8988T (cell line): ENCODE measurements at regions not wholly inside any gene's neighbourhood (a gene's known extent, or its start where the extent isn't known, plus 50 kb on each side); places are given as distances from the start of the nearest gene placed in this dataset.

Experiments
- DNase-seq: peaks from one replicate; pipeline ENCODE4 v3.0.0; 2011

DNA sequence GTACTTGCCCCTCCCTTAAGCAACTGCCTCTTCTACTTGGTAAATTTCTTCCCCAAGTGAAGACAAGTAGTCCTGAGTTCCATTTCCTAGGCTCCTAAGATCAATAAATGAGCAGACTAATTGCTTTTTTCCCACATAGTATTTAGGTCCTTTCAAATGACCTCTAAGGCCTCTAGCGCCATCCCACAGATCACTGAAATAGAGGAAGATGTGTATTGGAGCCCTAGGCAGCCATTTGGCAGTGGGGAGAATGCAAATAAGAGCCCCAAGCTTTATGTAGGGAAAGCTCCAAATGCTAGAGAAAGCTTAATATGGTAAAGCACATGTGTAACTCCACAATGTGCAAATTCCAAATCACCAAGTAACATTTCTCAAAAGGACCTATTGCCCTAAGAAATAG, 316.5 kb upstream of the PHF14 start:
- no peak for DNase-seq

DNA sequence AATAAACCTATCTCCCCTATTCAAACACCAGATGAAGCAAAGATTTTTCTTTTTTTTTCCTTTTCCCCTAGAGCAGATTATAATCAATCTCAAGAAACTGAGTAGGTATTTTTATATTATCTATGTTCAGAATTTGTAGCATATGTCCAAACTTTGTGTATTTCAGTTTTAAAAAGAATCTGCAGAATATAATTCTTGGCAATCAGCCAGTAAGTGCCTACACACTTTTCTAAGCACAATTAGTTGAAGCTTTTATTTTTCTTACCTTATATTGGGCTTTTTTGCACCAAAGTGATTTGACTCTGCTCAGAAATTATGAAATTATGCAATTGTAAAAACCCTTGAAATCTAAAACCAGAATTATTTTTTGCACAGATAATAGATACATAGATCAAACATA, 315.8 kb upstream of the PHF14 start:
- no peak for DNase-seq

DNA sequence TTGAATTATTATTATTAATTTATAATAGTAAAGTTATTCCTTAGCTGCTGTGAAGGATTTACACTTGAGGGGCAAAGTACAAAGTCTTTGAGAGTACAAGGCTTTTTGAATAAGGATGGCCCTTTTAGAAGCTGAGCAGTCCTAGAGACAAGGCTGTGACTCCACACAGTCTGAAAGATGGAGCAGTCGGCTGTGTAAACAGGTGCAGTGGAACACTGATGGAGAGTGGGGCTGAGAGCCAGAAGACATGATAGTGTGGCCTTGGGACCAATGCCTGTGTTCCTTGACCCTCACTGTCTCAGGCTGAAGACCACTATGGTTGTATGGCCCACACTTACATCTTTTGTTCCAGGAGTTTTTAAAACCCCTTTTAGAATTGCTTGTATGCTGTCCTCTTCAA, 311.2 kb upstream of the PHF14 start:
- no peak for DNase-seq

DNA sequence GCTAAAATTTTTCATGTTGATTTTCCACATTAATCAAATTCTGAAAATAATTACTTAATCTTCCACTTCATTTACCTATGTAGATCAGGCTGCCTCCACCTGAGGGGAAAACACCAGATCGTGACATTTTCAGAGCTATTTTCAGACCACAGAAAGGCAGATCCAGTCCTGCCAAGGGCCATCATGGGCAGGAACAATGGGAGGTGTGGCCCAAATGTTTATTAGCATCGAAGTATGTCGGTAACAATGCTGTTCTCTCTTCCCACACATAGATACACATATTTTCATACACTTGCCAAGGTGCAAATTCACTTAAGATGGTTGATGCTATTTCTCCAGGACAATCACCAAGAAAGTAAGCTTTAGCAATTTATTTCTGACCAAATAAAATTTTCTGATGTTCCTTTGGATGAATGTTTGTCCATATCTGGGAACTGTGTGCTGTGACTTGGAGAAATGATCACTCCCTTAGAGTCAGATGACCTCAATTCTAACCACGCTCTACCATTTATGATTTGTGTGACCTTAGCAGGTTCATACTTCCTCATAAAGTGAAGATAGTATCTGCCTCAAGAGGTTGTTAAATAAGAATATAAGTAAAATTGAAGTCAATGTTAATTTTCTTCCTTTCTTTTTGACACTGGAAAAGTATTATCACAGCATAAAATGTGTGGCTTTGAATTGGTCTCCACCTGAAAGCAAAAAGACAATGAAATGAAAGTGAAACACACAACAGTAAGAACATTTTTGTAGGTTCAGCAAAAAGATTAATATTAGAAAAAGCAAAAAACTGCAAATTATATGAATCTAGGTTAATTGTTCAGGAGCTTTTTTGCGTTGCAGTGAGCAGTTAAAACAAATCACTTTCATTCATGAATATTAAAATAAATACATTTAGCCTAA, 310.4 kb upstream of the PHF14 start:
- no peak for DNase-seq

DNA sequence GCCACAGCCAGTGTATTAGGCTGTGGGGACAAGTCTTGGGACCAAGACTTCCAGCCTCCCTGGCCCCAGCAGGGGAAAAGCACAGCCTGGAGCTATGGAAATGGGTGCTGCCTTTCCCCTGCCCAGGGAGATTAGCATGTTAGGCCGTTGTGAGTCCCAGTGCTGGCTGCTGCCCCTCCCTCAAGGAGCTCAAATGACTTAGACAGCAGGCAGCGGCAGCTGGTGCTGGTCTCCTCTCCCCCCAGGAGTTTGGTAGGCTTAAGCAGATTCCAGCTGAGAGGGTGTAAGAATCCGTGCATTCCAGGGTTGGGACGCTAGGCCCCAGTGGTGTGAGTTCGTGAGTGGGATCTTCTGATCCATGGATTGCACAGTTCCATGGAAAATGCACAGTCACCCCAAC, 301.5 kb upstream of the PHF14 start:
- DNase-seq = no peak

DNA sequence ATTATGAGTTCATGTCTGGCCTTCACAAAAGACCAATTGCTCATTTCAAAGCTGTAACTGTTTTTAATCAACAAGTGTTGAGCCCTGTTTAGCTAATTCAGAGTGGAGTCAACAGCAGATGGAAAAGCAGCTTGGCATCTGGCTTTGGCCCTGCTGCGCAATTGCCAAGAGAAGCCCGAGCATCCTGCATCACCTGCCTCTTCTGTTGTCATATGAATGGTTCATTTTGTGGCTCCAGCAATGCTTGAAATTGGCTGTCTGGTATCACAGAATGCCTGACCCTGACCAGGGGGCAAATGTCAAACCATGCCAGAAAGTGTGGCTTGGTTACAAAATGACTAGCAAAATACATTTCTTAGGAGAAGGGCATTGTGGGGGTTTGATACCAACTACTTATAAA, 296.5 kb upstream of the PHF14 start:
- DNase-seq = no peak

DNA sequence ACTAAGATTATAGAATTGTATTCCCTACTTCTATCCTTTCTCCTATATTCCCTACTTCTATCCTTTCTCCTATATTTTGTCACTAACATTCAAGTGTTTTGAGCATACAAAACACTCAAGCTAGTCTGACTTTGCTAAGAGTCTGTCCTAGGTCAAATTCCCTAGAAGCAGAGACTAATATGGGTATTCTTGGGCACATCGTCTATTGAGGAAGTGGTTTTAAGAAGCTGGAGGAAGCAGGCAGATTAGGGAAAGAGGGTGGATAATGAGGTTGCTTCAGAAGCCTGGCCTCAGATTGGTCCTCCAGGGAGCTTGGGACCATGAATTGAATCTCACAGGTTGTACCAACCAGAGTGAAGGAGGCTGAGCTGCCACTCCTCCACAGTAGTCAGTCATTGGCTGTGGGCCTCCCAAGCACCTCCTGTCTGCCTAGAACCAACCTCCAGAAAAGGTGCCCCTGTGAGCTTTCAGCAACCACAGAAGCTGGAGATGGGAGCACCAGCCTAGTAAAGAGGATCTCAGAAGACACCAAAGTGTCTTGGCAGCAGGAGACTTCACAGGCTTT, 295.9 kb upstream of the PHF14 start:
- no peak for DNase-seq

DNA sequence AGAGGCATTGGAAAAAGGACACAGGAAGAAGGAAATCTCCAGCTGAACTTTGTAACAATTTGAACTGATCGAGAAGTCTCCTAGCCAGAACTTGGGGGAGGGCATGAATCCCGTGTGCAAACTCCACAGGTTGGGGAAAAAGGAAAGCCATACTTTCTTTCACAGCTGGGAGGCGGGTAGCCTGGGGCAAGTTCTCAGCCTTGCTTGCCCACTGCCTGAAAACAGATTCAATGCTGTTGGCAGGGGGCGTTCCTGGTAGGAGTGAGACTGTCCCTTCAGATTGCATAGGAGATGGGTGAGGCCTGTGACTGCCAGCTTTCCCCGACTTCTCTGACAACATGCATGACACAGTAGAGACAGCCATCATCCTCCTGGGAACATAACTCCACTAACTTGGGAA, 289.1 kb upstream of the PHF14 start:
- no peak for DNase-seq

DNA sequence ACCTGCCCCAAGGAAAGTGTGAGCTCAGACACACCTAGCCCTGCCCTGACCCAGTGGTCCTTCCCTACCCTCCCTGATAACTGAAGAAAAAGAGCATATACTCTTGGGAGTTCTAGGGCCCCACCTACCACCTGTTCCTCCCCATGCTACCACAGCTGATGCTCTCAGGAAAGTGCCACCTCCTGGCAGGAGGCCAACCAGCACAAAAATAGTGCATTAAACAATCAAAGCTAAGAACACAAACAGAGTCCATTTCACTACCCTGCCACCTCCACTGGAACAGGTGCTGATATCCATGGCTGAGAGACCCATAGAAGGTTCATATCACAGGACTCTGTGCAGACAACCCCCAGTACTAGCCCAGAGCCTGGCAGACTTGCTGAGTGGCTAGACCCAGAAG, 288.6 kb upstream of the PHF14 start:
- no peak for DNase-seq

DNA sequence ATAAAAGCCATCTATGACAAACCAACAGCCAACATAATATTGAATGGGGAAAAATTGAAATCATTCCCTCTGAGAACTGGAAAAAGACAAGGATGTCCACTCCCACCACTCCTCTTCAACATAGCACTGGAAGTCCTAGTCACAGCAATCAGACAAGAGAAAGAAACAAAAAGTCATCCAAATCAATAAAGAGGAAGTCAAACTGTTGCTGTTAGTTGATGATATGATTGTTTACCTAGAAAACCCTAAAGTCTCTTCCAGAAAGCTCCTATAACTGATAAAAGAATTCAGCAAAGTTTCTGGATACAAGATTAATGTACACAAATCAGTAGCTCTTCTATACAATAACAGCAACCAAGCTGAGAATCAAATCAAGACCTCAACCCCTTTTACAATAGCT, 285.1 kb upstream of the PHF14 start:
- no peak for DNase-seq

DNA sequence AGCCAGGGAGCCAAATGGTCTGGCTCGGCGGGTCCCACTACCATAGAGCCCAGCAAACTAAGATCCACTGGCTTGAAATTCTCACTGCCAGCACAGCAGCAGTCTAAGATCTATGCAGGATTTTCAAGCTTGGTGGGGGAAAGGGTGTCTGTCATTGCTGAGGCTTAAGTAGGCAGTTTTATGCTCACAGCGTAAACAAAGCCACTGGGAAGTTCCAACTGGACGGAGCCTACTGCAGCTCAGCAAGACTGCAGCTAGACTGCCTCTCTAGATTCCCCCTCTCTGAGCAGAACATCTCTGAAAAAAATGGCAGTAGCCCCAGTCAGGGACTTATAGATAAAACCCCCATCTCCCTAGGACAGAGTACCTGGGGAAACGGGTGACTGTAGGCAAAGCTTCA, 277.6 kb upstream of the PHF14 start:
- no peak for DNase-seq

DNA sequence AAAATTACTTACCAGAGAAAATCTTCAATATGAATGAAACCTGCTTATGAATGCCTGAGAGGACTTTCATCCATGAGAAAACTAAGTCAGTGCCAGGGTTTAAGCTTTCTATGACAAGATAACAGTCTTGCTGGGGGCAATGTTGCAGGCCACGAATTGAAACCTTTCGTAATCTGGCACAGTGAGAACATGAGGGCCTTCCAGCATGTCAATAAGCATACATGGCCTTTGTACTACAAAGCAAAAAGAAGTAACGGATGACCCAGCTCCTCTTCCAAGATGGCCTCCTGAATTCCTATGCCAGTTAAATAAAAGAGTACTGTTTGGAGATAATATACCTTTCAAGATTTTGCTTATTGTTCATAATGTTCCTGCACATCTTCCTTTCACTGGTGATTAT, 270.6 kb upstream of the PHF14 start:
- no peak for DNase-seq

DNA sequence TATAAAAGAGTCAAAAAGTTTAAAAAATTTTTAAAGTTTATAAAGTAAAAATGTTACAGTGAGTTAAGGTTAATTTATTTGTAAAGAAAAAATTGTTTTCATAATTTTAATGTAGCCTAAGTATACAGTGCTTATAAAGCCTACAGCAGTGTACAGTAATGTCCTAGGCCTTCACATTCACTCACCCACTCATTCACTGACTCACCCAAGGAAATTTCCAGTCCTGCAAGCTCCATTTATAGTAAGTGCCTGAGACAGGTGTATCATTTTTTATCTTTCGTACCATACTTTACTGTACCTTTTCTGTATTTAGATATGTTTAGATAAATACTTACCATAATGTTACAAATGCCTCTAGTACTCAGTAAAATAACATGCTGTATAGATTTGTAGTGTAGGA, 269.7 kb upstream of the PHF14 start:
- DNase-seq = no peak

DNA sequence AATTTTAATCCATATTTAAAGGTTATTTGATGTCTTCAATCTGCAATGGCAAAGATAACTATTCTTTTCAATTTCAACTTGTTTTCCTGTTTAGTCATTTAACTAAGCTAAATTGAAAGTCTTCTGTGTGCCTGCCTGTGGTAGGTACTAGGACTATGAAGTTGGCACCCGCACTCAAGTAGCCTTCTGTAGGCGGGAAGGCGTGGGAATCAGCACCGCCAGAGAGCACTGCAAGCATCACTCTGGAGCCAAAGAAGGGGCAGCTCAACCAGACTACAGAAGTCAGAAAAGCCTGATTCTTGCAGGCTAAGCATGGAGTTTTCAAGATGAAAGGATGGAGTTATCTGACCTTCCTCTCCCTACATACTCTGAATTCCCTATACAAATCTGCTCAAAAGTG, 269.0 kb upstream of the PHF14 start:
- DNase-seq = no peak

DNA sequence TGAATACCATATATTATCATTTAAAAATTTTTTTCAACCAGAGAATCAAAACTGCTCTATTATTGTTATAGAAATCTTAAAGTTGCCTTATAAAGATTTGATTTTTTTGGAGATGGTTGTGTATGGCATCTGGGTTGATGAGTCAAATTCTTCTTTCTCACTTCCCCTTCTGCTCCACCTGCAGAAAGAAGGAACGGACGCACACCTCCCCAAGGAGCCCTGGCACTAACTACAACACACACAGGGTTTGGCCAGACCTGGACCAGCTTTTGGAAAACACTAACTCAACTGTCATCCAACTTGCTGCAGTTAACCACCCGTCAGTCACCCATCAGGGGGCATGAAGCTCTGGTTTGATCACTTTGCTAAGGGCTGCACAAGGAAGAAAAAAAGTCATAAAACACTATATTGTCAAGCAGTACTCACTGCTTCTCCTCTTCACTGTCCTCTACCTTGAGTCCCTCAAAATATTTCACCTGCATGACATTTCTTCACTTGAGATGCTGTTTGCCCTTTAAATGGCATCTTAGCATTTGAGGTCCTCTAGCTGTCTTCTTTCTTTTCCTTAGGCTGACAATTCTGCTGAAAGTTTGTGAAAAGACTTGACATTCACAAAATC, 266.7 kb upstream of the PHF14 start:
- DNase-seq = no peak

DNA sequence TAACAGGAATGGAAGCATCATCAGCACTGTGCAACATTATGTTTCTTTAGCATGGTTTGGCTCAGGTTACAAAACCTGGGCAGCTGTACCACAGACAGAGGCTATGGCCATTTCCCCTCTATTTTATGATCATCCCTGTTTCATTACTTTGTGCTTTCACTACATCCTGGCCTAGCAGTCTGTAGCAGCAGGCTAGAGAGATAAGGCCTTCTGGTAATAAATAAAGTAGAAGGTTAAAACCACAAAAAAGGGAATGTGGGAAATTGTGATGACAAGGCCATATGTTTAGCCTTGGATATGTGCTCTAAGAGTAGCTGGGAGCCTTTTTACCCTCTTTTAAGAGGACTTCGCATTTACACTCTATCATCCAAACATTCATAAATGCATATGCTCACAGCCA, 266.2 kb upstream of the PHF14 start:
- no peak for DNase-seq

DNA sequence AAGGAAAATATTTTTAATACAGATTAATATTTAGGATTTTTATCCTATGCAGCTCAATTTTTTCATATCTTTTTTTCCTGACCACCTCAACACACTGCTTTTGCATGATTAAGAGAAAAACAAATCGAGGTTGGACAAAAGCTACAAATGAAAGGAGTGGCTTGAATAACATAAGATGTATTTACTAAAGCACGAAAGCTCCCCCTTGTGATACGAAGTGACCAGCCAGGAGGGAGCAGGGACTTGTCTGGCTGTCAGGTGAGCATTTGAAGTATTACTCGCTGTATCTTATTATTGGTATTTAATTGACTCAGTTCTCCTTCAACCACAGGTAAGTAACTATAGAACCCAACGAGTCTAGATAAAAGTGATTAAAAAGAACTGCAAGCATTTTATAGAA, 265.2 kb upstream of the PHF14 start:
- DNase-seq = no peak

DNA sequence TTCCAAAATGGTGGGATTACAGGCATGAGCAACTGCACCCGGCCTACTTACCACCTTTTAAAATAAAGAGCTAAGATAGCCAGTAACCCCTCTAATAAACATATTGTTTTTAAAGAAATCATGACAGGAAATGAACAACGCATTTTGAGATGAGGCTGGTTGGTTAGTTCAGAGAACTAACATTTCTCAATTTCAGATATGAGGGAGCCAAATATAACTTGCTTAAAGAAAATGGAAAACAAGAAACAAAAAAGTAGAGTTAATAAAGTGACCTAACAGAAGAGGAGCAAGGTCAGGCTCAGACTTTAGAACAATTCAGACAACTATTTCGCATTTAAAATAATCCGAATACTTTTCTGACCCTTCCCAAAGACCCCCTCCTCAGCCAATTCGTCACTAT, 254.9 kb upstream of the PHF14 start:
- DNase-seq = no peak

DNA sequence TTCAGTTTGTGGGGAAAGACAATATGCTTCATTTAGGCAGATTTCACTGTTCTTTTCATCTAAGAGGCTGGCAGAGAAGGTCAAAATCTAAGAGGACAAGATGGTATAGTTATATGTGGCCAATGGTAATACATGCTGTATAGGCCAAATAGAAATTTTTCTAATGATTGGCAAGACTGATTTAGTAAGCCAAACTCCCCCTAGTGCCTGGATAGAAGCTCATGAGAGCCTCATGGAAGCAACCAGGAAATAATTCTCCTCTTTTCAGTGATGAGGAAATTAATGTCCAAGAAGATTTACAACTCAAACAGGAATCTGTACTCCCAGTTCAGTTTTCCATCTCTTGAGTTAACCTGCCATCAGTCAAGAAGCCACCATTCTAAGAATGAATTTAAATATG, 253.6 kb upstream of the PHF14 start:
- no peak for DNase-seq

DNA sequence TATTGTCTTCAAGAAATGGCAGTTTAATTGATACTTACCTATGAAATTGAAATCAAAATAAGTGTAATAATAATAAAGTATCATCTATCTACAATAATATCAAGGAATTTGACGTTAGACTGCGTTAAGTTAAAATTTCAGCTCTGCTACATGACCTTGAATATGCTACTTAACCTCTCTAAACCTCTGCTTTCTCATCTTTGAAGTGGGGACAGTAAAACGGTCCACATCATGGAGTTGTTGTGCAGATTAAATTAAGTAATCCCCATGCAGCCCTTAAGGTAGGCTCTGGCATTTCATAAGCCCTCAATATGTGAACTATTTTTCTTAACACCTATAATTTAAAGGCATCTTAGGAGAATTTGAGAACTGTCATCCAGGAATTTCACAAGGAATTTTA, 252.4 kb upstream of the PHF14 start:
- no peak for DNase-seq

DNA sequence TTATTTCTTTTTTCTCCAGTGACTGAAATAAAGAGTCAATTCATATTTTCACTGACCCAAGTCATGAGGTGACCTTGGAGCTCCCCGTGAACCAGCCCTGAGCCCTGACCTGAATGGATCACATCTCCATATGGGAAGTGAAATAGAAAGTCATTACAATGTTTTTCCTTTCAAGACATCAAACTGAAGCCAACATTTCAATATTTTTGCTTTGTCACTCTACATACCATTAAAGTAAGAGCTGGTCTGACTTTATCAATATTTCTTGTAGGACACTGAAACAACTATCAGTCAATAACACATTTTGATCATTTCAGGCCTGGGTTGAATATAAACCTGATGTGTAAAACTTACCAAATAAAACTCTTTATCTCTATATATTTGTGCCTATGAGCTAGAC, 249.8 kb upstream of the PHF14 start:
- DNase-seq = no peak

DNA sequence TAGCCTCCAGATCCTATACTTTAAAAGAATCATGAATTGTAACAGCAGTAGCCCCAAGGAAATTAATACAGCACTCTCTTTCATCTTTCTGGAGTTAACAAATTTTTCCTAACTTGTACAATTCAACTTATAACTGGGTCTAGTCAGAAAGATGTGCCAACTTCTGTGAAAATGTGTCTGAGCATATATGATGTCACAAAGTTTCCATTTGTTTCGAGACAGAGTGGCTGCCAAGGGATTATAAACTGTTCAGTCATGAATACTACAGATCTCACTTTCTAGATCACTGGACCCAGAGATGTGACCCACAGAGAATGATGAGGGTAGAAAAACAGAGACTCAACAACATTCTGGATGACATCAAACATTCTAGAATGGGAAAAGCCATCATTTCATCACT, 249.2 kb upstream of the PHF14 start:
- DNase-seq = no peak

DNA sequence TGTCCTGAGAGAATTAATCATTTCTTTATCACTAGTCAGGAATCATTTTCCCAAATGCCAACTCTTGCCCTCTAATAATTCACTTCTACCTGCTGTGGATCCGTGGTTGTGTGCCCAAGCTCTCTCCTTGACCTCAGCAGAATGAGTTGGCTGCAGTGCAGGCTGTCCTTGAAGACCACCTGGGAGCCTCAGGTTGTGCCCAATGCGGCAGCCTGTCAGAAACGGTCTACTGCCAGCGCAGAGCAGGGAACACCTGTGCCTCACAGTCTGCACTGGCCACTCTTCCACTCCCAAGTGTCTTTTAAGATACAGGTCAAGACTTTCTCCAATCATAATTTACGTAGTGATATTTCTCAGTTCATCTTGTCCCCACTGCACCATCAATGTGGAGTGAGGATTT, 246.0 kb upstream of the PHF14 start:
- DNase-seq = no peak

DNA sequence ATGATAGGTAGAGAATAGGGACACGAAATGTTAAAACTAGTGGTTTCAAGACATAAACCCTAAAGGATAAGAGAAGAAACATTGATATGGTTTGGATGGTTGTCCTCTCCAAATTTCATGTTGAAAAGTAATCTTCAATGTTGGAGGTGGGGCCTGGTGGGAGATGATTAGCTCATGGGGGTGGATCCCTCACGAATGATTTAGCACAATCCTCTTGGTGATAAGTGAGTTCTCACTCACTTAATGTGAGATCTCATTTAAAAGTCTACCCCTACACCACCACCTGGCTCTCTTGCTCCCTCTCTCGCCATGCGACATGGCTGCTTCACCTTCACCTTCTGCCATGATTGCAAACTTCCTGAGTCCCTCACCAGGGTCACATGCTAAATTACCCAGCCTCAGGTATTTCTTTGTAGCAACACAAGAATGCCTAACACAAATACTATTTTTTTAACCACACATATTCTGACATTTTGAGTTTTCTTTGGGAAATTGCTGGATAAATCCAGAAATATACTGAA, 242.4 kb upstream of the PHF14 start:
- DNase-seq = no peak
